Caco-2 (cell line): ENCODE measurements at regions not wholly inside any gene's neighbourhood (a gene's known extent, or its start where the extent isn't known, plus 50 kb on each side); places are given as distances from the start of the nearest gene placed in this dataset.

ENCODE experiments used
- BruUV-seq: library from RNA; stranded (reverse); fragments of 400-500 nt; replicated peaks from 2 replicates; lab custom pipeline; 2021; lab: Mats Ljungman, UMichigan
- CTCF ChIA-PET: fragments of 300-600 bp; sonication (Branson Sonifier 250); formaldehyde crosslinking; loops from one replicate; lab custom pipeline; 2022; ENCODE audit warnings: antibody characterized with exemption; lab: Charles Lee
- POLR2A ChIA-PET: fragments of 300-600 bp; sonication (Branson Sonifier 250); formaldehyde crosslinking; loops from one replicate; lab custom pipeline; 2022; ENCODE audit warnings: antibody characterized with exemption; lab: Charles Lee
- DNase-seq, 2 experiments: peaks; one replicate each; pipeline versions ENCODE4 v3.0.0 to v3.0.0-alpha.2; 2020 to 2022
- H3K27me3 ChIP-seq: replicated peaks from 2 replicates; pipeline ENCODE4 v1.6.0; 2011; ENCODE audit warnings: low read length; ENCODE audit not compliant: control insufficient read depth, insufficient read depth
- H3K36me3 ChIP-seq: 2 replicates; pipeline ENCODE4 v1.5.1; 2011; ENCODE audit warnings: low read length; ENCODE audit not compliant: control insufficient read depth, insufficient read depth
- H3K4me1 ChIP-seq: fragments of 250-450 bp; sonication (Bioruptor Pico); 2 replicates; pipeline ENCODE4 v1.5.1; 2020; ENCODE audit warnings: mild to moderate bottlenecking
- H3K4me3 ChIP-seq: 2 replicates; pipeline ENCODE4 v1.5.1; 2011; ENCODE audit warnings: low read depth, mild to moderate bottlenecking, control low read depth, low read length
- H3K9me3 ChIP-seq: fragments of 250-450 bp; sonication (Bioruptor Pico); 2 replicates; pipeline ENCODE4 v1.5.1; 2020; ENCODE audit warnings: mild to moderate bottlenecking, moderate library complexity
- H3K27ac Mint-ChIP-seq: one replicate; pipeline ENCODE4 v1.8.0; 2022; ENCODE audit warnings: mixed read lengths; ENCODE audit not compliant: unreplicated experiment
- H3K27me3 Mint-ChIP-seq: one replicate; pipeline ENCODE4 v1.8.0; 2022; ENCODE audit warnings: mixed read lengths; ENCODE audit not compliant: insufficient read depth, unreplicated experiment
- H3K36me3 Mint-ChIP-seq: one replicate; pipeline ENCODE4 v1.8.0; 2022; ENCODE audit warnings: mild to moderate bottlenecking, mixed read lengths; ENCODE audit not compliant: insufficient read depth, unreplicated experiment
- H3K4me1 Mint-ChIP-seq: one replicate; pipeline ENCODE4 v1.8.0; 2022; ENCODE audit warnings: low read depth, mixed read lengths; ENCODE audit not compliant: unreplicated experiment
- H3K4me3 Mint-ChIP-seq: one replicate; pipeline ENCODE4 v1.8.0; 2022; ENCODE audit warnings: mild to moderate bottlenecking, moderate library complexity, mixed read lengths; ENCODE audit not compliant: unreplicated experiment
- H3K9me3 Mint-ChIP-seq: one replicate; pipeline ENCODE4 v1.8.0; 2022; ENCODE audit warnings: mixed read lengths; ENCODE audit not compliant: unreplicated experiment
- intact Hi-C: fragments of 100-400 bp; cut with micrococcal nuclease; formaldehyde crosslinking; loops from one replicate; pipeline ENCODE4 v1.10.0; 2022; ENCODE audit not compliant: unreplicated experiment
- TF ChIP-seq, protein P1 (sequence below), 2 experiments: fragments of 200-600 bp in 1 of 2; IDR thresholded peaks; 1 replicate in 1 of 2; 2 replicates in 1 of 2; pipeline versions ENCODE4 v1.5.1 to v1.8.0; 2011 to 2022; ENCODE audit warnings: antibody characterized with exemption in 1 of 2, control low read depth in 1 of 2, inconsistent platforms in 1 of 2, low read depth in 1 of 2, low read length in 1 of 2, mild to moderate bottlenecking in 1 of 2, moderate library complexity in 1 of 2; ENCODE audit not compliant: insufficient read depth in 1 of 2, severe bottlenecking in 1 of 2, unreplicated experiment in 1 of 2

DNA sequence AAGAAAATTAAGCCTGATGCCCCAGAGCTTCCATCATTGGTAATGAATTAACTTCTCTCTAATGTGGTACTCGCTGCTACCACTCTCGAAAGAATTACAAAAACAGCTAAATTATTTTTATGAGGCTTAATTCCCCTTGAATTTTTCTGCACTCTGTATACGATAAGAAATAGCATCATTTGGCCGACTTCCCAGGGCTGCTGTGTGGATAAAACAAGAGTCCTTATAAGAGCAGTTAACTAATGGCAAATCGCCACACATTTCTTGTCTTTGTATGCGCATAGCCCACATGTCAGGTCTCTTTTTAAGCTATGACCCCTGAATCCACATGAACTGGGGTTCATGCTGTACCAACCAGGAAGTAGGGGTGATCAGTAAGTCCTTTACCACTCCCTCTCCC, 668.4 kb downstream of the TMEM182 start:
- Mint-ChIP-seq H3K36me3 (no peaks in the 10 kb centered on the region), H3K4me3 (no peak overlapping the region), H3K27ac (no peak overlapping the region), H3K9me3 (no peaks in the 10 kb centered on the region), H3K27me3 (peaks cover 8% of the 10 kb centered on the region), H3K4me1 (no peaks in the 10 kb centered on the region)
- Histone ChIP-seq H3K9me3 (no peaks in the 10 kb centered on the region), H3K4me1 (no peaks in the 10 kb centered on the region), H3K27me3 (no peaks in the 10 kb centered on the region; the same call in 1 of the 2 replicates), H3K4me3 (no peak overlapping the region), H3K36me3 (no peaks in the 10 kb centered on the region; the same call in 1 of the 2 replicates)
- POLR2A ChIA-PET: no interaction called here
- BruUV-seq: no TSS peak
- CTCF ChIA-PET: no interaction called here
- intact Hi-C loops: no loop called here
- no peak for DNase-seq
- TF ChIP-seq, protein P1, sequence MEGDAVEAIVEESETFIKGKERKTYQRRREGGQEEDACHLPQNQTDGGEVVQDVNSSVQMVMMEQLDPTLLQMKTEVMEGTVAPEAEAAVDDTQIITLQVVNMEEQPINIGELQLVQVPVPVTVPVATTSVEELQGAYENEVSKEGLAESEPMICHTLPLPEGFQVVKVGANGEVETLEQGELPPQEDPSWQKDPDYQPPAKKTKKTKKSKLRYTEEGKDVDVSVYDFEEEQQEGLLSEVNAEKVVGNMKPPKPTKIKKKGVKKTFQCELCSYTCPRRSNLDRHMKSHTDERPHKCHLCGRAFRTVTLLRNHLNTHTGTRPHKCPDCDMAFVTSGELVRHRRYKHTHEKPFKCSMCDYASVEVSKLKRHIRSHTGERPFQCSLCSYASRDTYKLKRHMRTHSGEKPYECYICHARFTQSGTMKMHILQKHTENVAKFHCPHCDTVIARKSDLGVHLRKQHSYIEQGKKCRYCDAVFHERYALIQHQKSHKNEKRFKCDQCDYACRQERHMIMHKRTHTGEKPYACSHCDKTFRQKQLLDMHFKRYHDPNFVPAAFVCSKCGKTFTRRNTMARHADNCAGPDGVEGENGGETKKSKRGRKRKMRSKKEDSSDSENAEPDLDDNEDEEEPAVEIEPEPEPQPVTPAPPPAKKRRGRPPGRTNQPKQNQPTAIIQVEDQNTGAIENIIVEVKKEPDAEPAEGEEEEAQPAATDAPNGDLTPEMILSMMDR (IDR thresholded peaks at IDR 0.05; ENCODE audit: insufficient read depth in 1 of 2, low read depth in 1 of 2, low read length in 1 of 2, severe bottlenecking in 1 of 2, unreplicated experiment in 1 of 2): no peak

DNA sequence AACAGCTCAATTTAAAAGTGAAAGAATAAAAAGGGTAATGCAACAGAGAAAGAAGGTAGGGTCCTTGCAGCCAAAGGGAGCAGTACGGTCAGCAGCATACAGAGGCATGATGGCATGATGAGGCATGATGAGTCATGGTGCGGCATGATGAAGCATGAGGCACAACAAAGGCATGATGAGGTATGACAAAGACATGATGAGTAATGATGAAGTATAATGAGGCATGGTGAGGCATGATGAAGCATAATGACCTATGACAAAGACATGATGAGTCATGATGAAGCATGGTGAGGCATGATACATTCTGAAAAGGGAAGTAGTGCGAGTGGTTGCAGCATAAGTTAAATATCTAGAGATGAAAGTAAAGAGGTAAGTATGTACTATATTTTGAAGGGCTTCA, 673.2 kb downstream of the TMEM182 start:
- no peaks in the 10 kb centered on the region for H3K9me3 ChIP-seq
- Mint-ChIP-seq H3K4me3 (no peak overlapping the region), H3K27me3 (peaks cover 10% of the 10 kb centered on the region), H3K36me3 (no peaks in the 10 kb centered on the region), H3K27ac (no peak overlapping the region), H3K4me1 (no peaks in the 10 kb centered on the region), H3K9me3 (no peaks in the 10 kb centered on the region)
- no TSS peak for BruUV-seq
- CTCF ChIA-PET: no interaction called here
- no peaks in the 10 kb centered on the region for H3K4me1 ChIP-seq
- no peak overlapping the region for H3K4me3 ChIP-seq
- intact Hi-C loops: no loop called here
- no peak for DNase-seq
- TF ChIP-seq, protein P1 (IDR thresholded peaks at IDR 0.05; ENCODE audit: insufficient read depth in 1 of 2, low read depth in 1 of 2, low read length in 1 of 2, severe bottlenecking in 1 of 2, unreplicated experiment in 1 of 2): no peak
- POLR2A ChIA-PET: no interaction called here
- no peaks in the 10 kb centered on the region; the same call in 1 of the 2 replicates for H3K36me3 ChIP-seq
- H3K27me3 ChIP-seq: no peaks in the 10 kb centered on the region; the same call in 1 of the 2 replicates

DNA sequence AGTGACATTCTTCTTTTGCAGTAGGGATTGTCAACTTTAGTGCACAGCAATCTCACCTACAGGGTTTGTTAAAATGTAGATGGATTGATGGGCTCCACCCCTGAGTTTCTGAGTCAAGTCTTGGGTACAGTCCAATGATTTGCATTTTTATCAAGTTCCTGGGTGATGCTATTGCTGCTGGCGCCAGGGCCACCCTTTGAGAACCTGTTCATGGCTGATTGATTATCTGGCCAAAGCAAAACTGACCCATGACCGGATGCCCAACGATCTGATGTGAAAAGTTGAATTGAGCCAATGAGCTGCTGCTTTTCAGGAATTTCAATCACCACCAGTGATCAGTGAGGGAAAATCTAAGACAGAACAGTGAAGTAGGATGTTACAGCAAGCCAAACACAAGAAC, 675.3 kb downstream of the TMEM182 start:
- ChIA-PET CTCF (no interaction called here), POLR2A (no interaction called here)
- Mint-ChIP-seq H3K36me3 (no peaks in the 10 kb centered on the region), H3K27ac (no peak overlapping the region), H3K9me3 (no peaks in the 10 kb centered on the region), H3K27me3 (peaks cover 10% of the 10 kb centered on the region), H3K4me1 (no peaks in the 10 kb centered on the region), H3K4me3 (no peak overlapping the region)
- Histone ChIP-seq H3K36me3 (no peaks in the 10 kb centered on the region), H3K4me3 (no peak overlapping the region), H3K4me1 (no peaks in the 10 kb centered on the region), H3K9me3 (no peaks in the 10 kb centered on the region), H3K27me3 (no peaks in the 10 kb centered on the region)
- no peak for DNase-seq
- TF ChIP-seq, protein P1 (IDR thresholded peaks at IDR 0.05; ENCODE audit: insufficient read depth in 1 of 2, low read depth in 1 of 2, low read length in 1 of 2, severe bottlenecking in 1 of 2, unreplicated experiment in 1 of 2): no peak
- no TSS peak for BruUV-seq
- intact Hi-C loops: no loop called here
